GM23338 (cell line): ENCODE measurements at regions not wholly inside any gene's neighbourhood (a gene's known extent, or its start where the extent isn't known, plus 50 kb on each side); places are given as distances from the start of the nearest gene placed in this dataset.

Source experiments
- CREB1 ChIP-seq: fragments of 250-450 bp; sonication (Bioruptor Pico); IDR thresholded peaks from 2 replicates; pipeline ENCODE4 v1.5.0; 2020; ENCODE audit warnings: low read depth, mild to moderate bottlenecking, moderate library complexity
- CTCF ChIP-seq, 2 experiments: fragments of 200-600 bp in 1 of 2; sonication (generic) in 1 of 2; conservative IDR thresholded peaks; 2 replicates each; pipeline versions ENCODE4 v1.5.1 to v1.6.1; 2016 to 2017; ENCODE audit warnings: antibody characterized with exemption in 2 of 2, low read depth in 2 of 2, mild to moderate bottlenecking in 2 of 2, moderate library complexity in 1 of 2
- EZH2 ChIP-seq: fragments of 200-600 bp; sonication (generic); IDR thresholded peaks from one replicate; pipeline ENCODE4 v1.8.0; 2017; ENCODE audit warnings: antibody characterized with exemption, mild to moderate bottlenecking, low read depth; ENCODE audit not compliant: unreplicated experiment
- EZH2phosphoT487 ChIP-seq: fragments of 200-600 bp; sonication (generic); IDR thresholded peaks from one replicate; pipeline ENCODE4 v1.8.1; 2018; ENCODE audit warnings: antibody characterized with exemption; ENCODE audit not compliant: unreplicated experiment
- JUNB ChIP-seq: IDR thresholded peaks from one replicate; pipeline ENCODE4 v1.6.1; 2016; ENCODE audit warnings: antibody characterized with exemption; ENCODE audit not compliant: unreplicated experiment
- NANOG ChIP-seq: IDR thresholded peaks from 2 replicates; pipeline ENCODE4 v1.6.1; 2016; ENCODE audit warnings: antibody characterized with exemption, borderline replicate concordance
- POLR2AphosphoS5 ChIP-seq: IDR thresholded peaks from 2 replicates; pipeline ENCODE4 v1.6.1; 2016; ENCODE audit warnings: antibody characterized with exemption, low read depth
- REST ChIP-seq: IDR thresholded peaks from one replicate; pipeline ENCODE4 v1.6.1; 2018; ENCODE audit warnings: antibody characterized with exemption; ENCODE audit not compliant: unreplicated experiment
- STAT1 ChIP-seq: IDR thresholded peaks from one replicate; pipeline ENCODE4 v1.6.1; 2016; ENCODE audit warnings: antibody characterized with exemption; ENCODE audit not compliant: unreplicated experiment
- ZNF114 ChIP-seq: fragments of 250-450 bp; sonication (Bioruptor Pico); IDR thresholded peaks from 2 replicates; pipeline ENCODE4 v1.5.0; 2020; ENCODE audit warnings: mild to moderate bottlenecking, moderate library complexity
- ZNF331 ChIP-seq: fragments of 250-450 bp; sonication (Bioruptor Pico); IDR thresholded peaks from 2 replicates; pipeline ENCODE4 v1.5.0; 2020; ENCODE audit warnings: low read depth, mild to moderate bottlenecking, moderate library complexity
- ZNF462 ChIP-seq: fragments of 250-450 bp; sonication (Bioruptor Pico); IDR thresholded peaks from 2 replicates; pipeline ENCODE4 v1.5.0; 2020; ENCODE audit warnings: mild to moderate bottlenecking, moderate library complexity
- TF ChIP-seq, protein P1 (sequence below): IDR thresholded peaks from 2 replicates; pipeline ENCODE4 v1.6.1; 2016; ENCODE audit warnings: antibody characterized with exemption

GRCh38 chr4:33025236-33025635 is 2305.1 kb downstream of the PCDH7 start:
- no peak for TF ChIP-seq CTCF (conservative IDR thresholded peaks at IDR 0.05; ENCODE audit: low read depth in 2 of 2)
- no peak for TF ChIP-seq EZH2phosphoT487
- no peak for TF ChIP-seq POLR2AphosphoS5
- no peak for TF ChIP-seq JUNB
- no peak for TF ChIP-seq CREB1 (CRISPR knock-in tag)
- TF ChIP-seq STAT1: no peak
- TF ChIP-seq EZH2: no peak
- no peak for TF ChIP-seq NANOG
- TF ChIP-seq REST: no peak
- TF ChIP-seq ZNF114 (CRISPR knock-in tag): no peak
- TF ChIP-seq, protein P1, sequence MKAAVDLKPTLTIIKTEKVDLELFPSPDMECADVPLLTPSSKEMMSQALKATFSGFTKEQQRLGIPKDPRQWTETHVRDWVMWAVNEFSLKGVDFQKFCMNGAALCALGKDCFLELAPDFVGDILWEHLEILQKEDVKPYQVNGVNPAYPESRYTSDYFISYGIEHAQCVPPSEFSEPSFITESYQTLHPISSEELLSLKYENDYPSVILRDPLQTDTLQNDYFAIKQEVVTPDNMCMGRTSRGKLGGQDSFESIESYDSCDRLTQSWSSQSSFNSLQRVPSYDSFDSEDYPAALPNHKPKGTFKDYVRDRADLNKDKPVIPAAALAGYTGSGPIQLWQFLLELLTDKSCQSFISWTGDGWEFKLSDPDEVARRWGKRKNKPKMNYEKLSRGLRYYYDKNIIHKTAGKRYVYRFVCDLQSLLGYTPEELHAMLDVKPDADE: no peak
- TF ChIP-seq ZNF331 (CRISPR knock-in tag): no peak
- TF ChIP-seq ZNF462 (CRISPR knock-in tag): no peak
